Panc1 (cell line): ENCODE measurements at regions not wholly inside any gene's neighbourhood (a gene's known extent, or its start where the extent isn't known, plus 50 kb on each side); places are given as distances from the start of the nearest gene placed in this dataset.
"Not testable (repeated sequence)": the region's sequence is repeated elsewhere in the genome, so short reads cannot be mapped to it uniquely, and the experiment has no call there.

Experiments used
- ATAC-seq: fragments of 200-7000 bp; cut with Tn5 transposase; 2 replicates; pipeline ENCODE4 v1.9.1; 2020; ENCODE audit warnings: mild to moderate bottlenecking, moderate library complexity
- BruUV-seq: library from RNA; stranded (reverse); fragments of 400-500 nt; replicated peaks from 2 replicates; lab custom pipeline; 2021; lab: Mats Ljungman, UMichigan
- CTCF ChIA-PET: fragments of 300-600 bp; sonication (Branson Sonifier 250); formaldehyde crosslinking; loops from one replicate; lab custom pipeline; 2022; ENCODE audit warnings: antibody characterized with exemption; lab: Charles Lee
- POLR2A ChIA-PET: fragments of 300-600 bp; sonication (Branson Sonifier 250); formaldehyde crosslinking; loops from one replicate; lab custom pipeline; 2022; ENCODE audit warnings: antibody characterized with exemption; lab: Charles Lee
- DNase-seq: peaks from one replicate; pipeline ENCODE4 v3.0.0-alpha.2; 2010; ENCODE audit warnings: low read depth, low spot score
- H3K27ac ChIP-seq: 2 replicates; pipeline ENCODE4 v1.5.1; 2011; ENCODE audit warnings: mild to moderate bottlenecking, low read length, inconsistent platforms
- H3K27me3 ChIP-seq: fragments of 200-500 bp; sonication (Bioruptor generic); 2 replicates; pipeline ENCODE4 v1.6.0; 2014; ENCODE audit warnings: low read length, inconsistent platforms; ENCODE audit not compliant: control insufficient read depth, insufficient read depth
- H3K36me3 ChIP-seq: fragments of 200-500 bp; sonication (Bioruptor generic); 2 replicates; pipeline ENCODE4 v1.5.1; 2014; ENCODE audit warnings: inconsistent platforms, mild to moderate bottlenecking, low read length, moderate library complexity; ENCODE audit not compliant: control insufficient read depth, insufficient read depth
- H3K4me1 ChIP-seq: 2 replicates; pipeline ENCODE4 v1.5.1; 2011; ENCODE audit warnings: inconsistent platforms, mild to moderate bottlenecking, low read length, moderate library complexity; ENCODE audit not compliant: control insufficient read depth, insufficient read depth
- H3K4me3 ChIP-seq, 2 experiments: 2 replicates each; pipeline ENCODE4 v1.5.1; 2011 to 2012; ENCODE audit warnings: low read depth in 2 of 2, low read length in 2 of 2, mild to moderate bottlenecking in 2 of 2, inconsistent platforms in 1 of 2, moderate library complexity in 1 of 2
- H3K9me3 ChIP-seq: fragments of 200-500 bp; sonication (Bioruptor generic); 2 replicates; pipeline ENCODE4 v1.5.1; 2014; ENCODE audit warnings: low read depth, mild to moderate bottlenecking, inconsistent platforms, low read length, moderate library complexity; ENCODE audit not compliant: control insufficient read depth, insufficient read depth
- POLR2AphosphoS5 ChIP-seq: IDR thresholded peaks from 2 replicates; pipeline ENCODE4 v1.6.1; 2012; ENCODE audit warnings: mild to moderate bottlenecking, low read depth, low read length, moderate library complexity
- SIN3A ChIP-seq: IDR thresholded peaks from 2 replicates; pipeline ENCODE4 v1.6.1; 2012; ENCODE audit warnings: low read depth, mild to moderate bottlenecking, low read length, moderate library complexity, borderline replicate concordance; ENCODE audit not compliant: insufficient read depth
- TCF7L2 ChIP-seq: IDR thresholded peaks from 2 replicates; pipeline ENCODE4 v1.6.1; 2011; ENCODE audit warnings: mild to moderate bottlenecking, low read depth, low read length, inconsistent platforms
- in situ Hi-C: cut with HindIII; loops from 2 replicates; pipeline ENCODE4 v1.10.0; 2016; ENCODE audit warnings: low sequenced_read_pairs, low pct_unique_long_range_greater_than_20kb
- intact Hi-C: fragments of 100-400 bp; cut with micrococcal nuclease; formaldehyde crosslinking; loops from one replicate; pipeline ENCODE4 v1.10.0; 2022; ENCODE audit not compliant: unreplicated experiment
- TF ChIP-seq, protein P1 (sequence below), 2 experiments: IDR thresholded peaks; 2 replicates each; pipeline ENCODE4 v1.6.1; 2011 to 2012; ENCODE audit warnings: low read depth in 2 of 2, control low read depth in 1 of 2, low read length in 1 of 2, mild to moderate bottlenecking in 1 of 2, moderate library complexity in 1 of 2; ENCODE audit not compliant: insufficient read depth in 1 of 2
- TF ChIP-seq, protein P2 (sequence below): fragments of 450-650 bp; IDR thresholded peaks from 2 replicates; pipeline ENCODE4 v1.5.1; 2017; ENCODE audit warnings: mild to moderate bottlenecking

DNA sequence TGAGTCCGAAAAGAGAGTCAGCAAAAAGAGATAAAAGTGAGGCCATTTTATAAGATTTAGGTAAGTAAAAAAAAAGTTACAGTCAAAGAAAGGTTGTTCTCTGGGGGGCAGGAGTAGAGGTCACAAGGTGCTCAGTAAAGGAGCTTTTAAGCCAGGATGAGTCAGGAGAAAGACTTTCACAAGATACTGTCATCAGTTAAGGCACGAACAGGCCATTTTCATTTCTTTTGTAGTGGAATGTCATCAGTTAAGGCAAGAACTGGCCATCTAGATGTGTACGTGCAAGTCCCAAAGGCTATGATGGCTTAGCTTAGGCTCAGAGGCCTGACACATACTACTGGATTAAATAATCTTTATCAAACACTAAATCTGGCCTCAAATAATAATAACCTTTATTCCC, 1207.3 kb upstream of the FAM98A start:
- Histone ChIP-seq H3K4me1 (no peaks in the 10 kb centered on the region), H3K27me3 (no peaks in the 10 kb centered on the region), H3K27ac (no peak overlapping the region), H3K4me3 (no peak overlapping the region), H3K36me3 (no peaks in the 10 kb centered on the region), H3K9me3 (no peaks in the 10 kb centered on the region)
- ChIA-PET POLR2A (no interaction called here), CTCF (no interaction called here)
- TF ChIP-seq POLR2AphosphoS5 (no peak), SIN3A (no peak), TCF7L2 (no peak)
- TF ChIP-seq, protein P1, sequence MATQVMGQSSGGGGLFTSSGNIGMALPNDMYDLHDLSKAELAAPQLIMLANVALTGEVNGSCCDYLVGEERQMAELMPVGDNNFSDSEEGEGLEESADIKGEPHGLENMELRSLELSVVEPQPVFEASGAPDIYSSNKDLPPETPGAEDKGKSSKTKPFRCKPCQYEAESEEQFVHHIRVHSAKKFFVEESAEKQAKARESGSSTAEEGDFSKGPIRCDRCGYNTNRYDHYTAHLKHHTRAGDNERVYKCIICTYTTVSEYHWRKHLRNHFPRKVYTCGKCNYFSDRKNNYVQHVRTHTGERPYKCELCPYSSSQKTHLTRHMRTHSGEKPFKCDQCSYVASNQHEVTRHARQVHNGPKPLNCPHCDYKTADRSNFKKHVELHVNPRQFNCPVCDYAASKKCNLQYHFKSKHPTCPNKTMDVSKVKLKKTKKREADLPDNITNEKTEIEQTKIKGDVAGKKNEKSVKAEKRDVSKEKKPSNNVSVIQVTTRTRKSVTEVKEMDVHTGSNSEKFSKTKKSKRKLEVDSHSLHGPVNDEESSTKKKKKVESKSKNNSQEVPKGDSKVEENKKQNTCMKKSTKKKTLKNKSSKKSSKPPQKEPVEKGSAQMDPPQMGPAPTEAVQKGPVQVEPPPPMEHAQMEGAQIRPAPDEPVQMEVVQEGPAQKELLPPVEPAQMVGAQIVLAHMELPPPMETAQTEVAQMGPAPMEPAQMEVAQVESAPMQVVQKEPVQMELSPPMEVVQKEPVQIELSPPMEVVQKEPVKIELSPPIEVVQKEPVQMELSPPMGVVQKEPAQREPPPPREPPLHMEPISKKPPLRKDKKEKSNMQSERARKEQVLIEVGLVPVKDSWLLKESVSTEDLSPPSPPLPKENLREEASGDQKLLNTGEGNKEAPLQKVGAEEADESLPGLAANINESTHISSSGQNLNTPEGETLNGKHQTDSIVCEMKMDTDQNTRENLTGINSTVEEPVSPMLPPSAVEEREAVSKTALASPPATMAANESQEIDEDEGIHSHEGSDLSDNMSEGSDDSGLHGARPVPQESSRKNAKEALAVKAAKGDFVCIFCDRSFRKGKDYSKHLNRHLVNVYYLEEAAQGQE (IDR thresholded peaks at IDR 0.05; ENCODE audit: insufficient read depth in 1 of 2, low read depth in 2 of 2, low read length in 1 of 2) = no peak
- TF ChIP-seq, protein P2, sequence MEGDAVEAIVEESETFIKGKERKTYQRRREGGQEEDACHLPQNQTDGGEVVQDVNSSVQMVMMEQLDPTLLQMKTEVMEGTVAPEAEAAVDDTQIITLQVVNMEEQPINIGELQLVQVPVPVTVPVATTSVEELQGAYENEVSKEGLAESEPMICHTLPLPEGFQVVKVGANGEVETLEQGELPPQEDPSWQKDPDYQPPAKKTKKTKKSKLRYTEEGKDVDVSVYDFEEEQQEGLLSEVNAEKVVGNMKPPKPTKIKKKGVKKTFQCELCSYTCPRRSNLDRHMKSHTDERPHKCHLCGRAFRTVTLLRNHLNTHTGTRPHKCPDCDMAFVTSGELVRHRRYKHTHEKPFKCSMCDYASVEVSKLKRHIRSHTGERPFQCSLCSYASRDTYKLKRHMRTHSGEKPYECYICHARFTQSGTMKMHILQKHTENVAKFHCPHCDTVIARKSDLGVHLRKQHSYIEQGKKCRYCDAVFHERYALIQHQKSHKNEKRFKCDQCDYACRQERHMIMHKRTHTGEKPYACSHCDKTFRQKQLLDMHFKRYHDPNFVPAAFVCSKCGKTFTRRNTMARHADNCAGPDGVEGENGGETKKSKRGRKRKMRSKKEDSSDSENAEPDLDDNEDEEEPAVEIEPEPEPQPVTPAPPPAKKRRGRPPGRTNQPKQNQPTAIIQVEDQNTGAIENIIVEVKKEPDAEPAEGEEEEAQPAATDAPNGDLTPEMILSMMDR = no peak
- DNase-seq = no peak
- BruUV-seq = no TSS peak
- in situ Hi-C loops = no loop called here
- intact Hi-C loops = no loop called here
- ATAC-seq = no peak

DNA sequence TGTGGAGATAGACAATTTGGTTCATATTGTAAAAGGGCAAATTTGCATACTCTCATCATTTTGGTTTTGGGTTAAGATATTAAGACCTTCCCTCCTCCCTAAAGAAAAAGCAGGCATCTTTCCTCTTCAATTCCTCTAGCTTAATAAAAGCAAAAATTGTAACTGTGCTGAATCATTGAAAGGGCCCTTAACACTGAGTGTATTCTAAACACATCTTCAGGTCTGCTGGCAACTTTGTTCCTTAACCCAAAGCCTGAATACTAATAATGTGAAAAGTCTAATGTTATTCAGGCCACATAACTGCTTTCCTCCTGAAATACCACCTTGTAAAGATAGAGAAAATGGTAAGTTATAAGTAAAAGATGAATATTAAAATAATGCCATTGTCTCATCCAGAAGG, 1200.5 kb upstream of the FAM98A start:
- intact Hi-C loops (no loop called here), in situ Hi-C loops (no loop called here)
- Histone ChIP-seq H3K4me3 (no peak overlapping the region), H3K4me1 (no peaks in the 10 kb centered on the region), H3K27ac (no peak overlapping the region), H3K36me3 (no peaks in the 10 kb centered on the region), H3K9me3 (no peaks in the 10 kb centered on the region), H3K27me3 (no peaks in the 10 kb centered on the region)
- ATAC-seq (no peak), DNase-seq (no peak)
- BruUV-seq = no TSS peak
- POLR2A ChIA-PET = no interaction called here
- CTCF ChIA-PET = no interaction called here
- TF ChIP-seq, protein P2 = no peak
- no peak for TF ChIP-seq TCF7L2
- TF ChIP-seq SIN3A = no peak

DNA sequence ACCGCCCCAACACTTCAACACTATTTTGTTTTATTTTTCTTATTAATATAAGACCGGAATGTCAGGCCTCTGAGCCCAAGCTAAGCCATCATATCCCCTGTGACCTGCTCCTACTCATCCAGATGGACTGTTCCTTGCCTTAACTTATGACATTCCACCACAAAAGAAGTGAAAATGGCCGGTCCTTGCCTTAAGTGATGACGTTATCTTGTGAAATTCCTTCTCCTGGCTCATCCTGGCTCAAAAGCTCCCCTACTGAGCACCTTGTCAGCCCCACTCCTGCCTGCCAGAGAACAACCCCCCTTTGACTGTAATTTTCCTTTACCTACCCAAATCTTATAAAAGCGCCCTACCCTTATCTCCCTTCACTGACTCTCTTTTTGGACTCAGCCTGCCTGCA, 1196.5 kb upstream of the FAM98A start:
- H3K36me3 ChIP-seq, intact Hi-C loops, BruUV-seq, H3K4me1 ChIP-seq, POLR2A ChIA-PET, H3K27me3 ChIP-seq, H3K4me3 ChIP-seq, DNase-seq, ATAC-seq, in situ Hi-C loops, H3K9me3 ChIP-seq, H3K27ac ChIP-seq, CTCF ChIA-PET: not testable (repeated sequence)
